ENCODE measurements at regions not wholly inside any gene's neighbourhood (a gene's known extent, or its start where the extent isn't known, plus 50 kb on each side); places are given as distances from the start of the nearest gene placed in this dataset.

GRCh38 chr10:125264757-125265578, 104.6 kb upstream of the CTBP2 start:
- Histone ChIP-seq H3K4me1 (ENCODE audit: insufficient read depth, low read length) (no peaks in the 10 kb centered on the region; the same call in 1 of the 2 replicates), H3K4me3 (ENCODE audit: low read length) (no peak overlapping the region), H3K36me3 (ENCODE audit: insufficient read depth, low read depth, low read length) (no peaks in the 10 kb centered on the region), H3K9ac (ENCODE audit: low read depth, low read length) (no peak overlapping the region), H3K27ac (ENCODE audit: low read length) (no peak overlapping the region), H3K27me3 (ENCODE audit: insufficient read depth, low read length) (no peaks in the 10 kb centered on the region), H3K9me3 (ENCODE audit: insufficient read depth, low read depth, low read length) (no peaks in the 10 kb centered on the region)

GRCh38 chr10:125264091-125264490, 103.7 kb upstream of the CTBP2 start:
- Histone ChIP-seq H3K4me3 (ENCODE audit: low read length) (no peak overlapping the region), H3K9me3 (ENCODE audit: insufficient read depth, low read depth, low read length) (no peaks in the 10 kb centered on the region), H3K27ac (ENCODE audit: low read length) (no peak overlapping the region), H3K4me1 (ENCODE audit: insufficient read depth, low read length) (no peaks in the 10 kb centered on the region; the same call in 1 of the 2 replicates), H3K27me3 (ENCODE audit: insufficient read depth, low read length) (no peaks in the 10 kb centered on the region), H3K9ac (ENCODE audit: low read depth, low read length) (no peak overlapping the region), H3K36me3 (ENCODE audit: insufficient read depth, low read depth, low read length) (no peaks in the 10 kb centered on the region)

GRCh38 chr10:125263551-125263950, 103.2 kb upstream of the CTBP2 start:
- no peak overlapping the region for H3K9ac ChIP-seq (ENCODE audit: low read depth, low read length)
- H3K27ac ChIP-seq (ENCODE audit: low read length): no peak overlapping the region
- H3K27me3 ChIP-seq (ENCODE audit: insufficient read depth, low read length): no peaks in the 10 kb centered on the region
- H3K4me1 ChIP-seq (ENCODE audit: insufficient read depth, low read length): no peaks in the 10 kb centered on the region; the same call in 1 of the 2 replicates
- no peak overlapping the region for H3K4me3 ChIP-seq (ENCODE audit: low read length)
- no peaks in the 10 kb centered on the region for H3K9me3 ChIP-seq (ENCODE audit: insufficient read depth, low read depth, low read length)
- H3K36me3 ChIP-seq (ENCODE audit: insufficient read depth, low read depth, low read length): no peaks in the 10 kb centered on the region

GRCh38 chr10:125262920-125263319, 102.6 kb upstream of the CTBP2 start:
- Histone ChIP-seq H3K4me3 (ENCODE audit: low read length) (no peak overlapping the region), H3K27me3 (ENCODE audit: insufficient read depth, low read length) (no peaks in the 10 kb centered on the region), H3K9me3 (ENCODE audit: insufficient read depth, low read depth, low read length) (no peaks in the 10 kb centered on the region), H3K9ac (ENCODE audit: low read depth, low read length) (no peak overlapping the region), H3K36me3 (ENCODE audit: insufficient read depth, low read depth, low read length) (no peaks in the 10 kb centered on the region), H3K4me1 (ENCODE audit: insufficient read depth, low read length) (peaks cover 2% of the 10 kb centered on the region; the same call in 1 of the 2 replicates), H3K27ac (ENCODE audit: low read length) (no peak overlapping the region)

GRCh38 chr10:125262409-125262808, 102.0 kb upstream of the CTBP2 start:
- peaks cover 2% of the 10 kb centered on the region; the same call in 1 of the 2 replicates for H3K4me1 ChIP-seq (ENCODE audit: insufficient read depth, low read length)
- no peaks in the 10 kb centered on the region for H3K9me3 ChIP-seq (ENCODE audit: insufficient read depth, low read depth, low read length)
- no peak overlapping the region for H3K9ac ChIP-seq (ENCODE audit: low read depth, low read length)
- no peaks in the 10 kb centered on the region for H3K27me3 ChIP-seq (ENCODE audit: insufficient read depth, low read length)
- no peak overlapping the region for H3K27ac ChIP-seq (ENCODE audit: low read length)
- H3K36me3 ChIP-seq (ENCODE audit: insufficient read depth, low read depth, low read length): no peaks in the 10 kb centered on the region
- no peak overlapping the region for H3K4me3 ChIP-seq (ENCODE audit: low read length)

GRCh38 chr10:125261491-125262186, 101.3 kb upstream of the CTBP2 start:
- Histone ChIP-seq H3K4me1 (ENCODE audit: insufficient read depth, low read length) (peaks cover 2% of the 10 kb centered on the region; the same call in 1 of the 2 replicates), H3K27ac (ENCODE audit: low read length) (no peak overlapping the region), H3K27me3 (ENCODE audit: insufficient read depth, low read length) (no peaks in the 10 kb centered on the region), H3K9ac (ENCODE audit: low read depth, low read length) (no peak overlapping the region), H3K36me3 (ENCODE audit: insufficient read depth, low read depth, low read length) (no peaks in the 10 kb centered on the region), H3K4me3 (ENCODE audit: low read length) (no peak overlapping the region), H3K9me3 (ENCODE audit: insufficient read depth, low read depth, low read length) (no peaks in the 10 kb centered on the region)

GRCh38 chr10:125260260-125260659, 99.9 kb upstream of the CTBP2 start:
- H3K36me3 ChIP-seq (ENCODE audit: insufficient read depth, low read depth, low read length): no peaks in the 10 kb centered on the region
- no peak overlapping the region for H3K4me3 ChIP-seq (ENCODE audit: low read length)
- H3K27ac ChIP-seq (ENCODE audit: low read length): no peak overlapping the region
- peaks cover 2% of the 10 kb centered on the region; the same call in 1 of the 2 replicates for H3K4me1 ChIP-seq (ENCODE audit: insufficient read depth, low read length)
- no peaks in the 10 kb centered on the region for H3K9me3 ChIP-seq (ENCODE audit: insufficient read depth, low read depth, low read length)
- H3K27me3 ChIP-seq (ENCODE audit: insufficient read depth, low read length): no peaks in the 10 kb centered on the region
- H3K9ac ChIP-seq (ENCODE audit: low read depth, low read length): no peak overlapping the region

- Histone ChIP-seq H3K9ac (ENCODE audit: low read depth, low read length) (no peak overlapping the region), H3K27ac (ENCODE audit: low read length) (no peak overlapping the region), H3K27me3 (ENCODE audit: insufficient read depth, low read length) (no peaks in the 10 kb centered on the region), H3K4me3 (ENCODE audit: low read length) (no peak overlapping the region), H3K4me1 (ENCODE audit: insufficient read depth, low read length) (peaks cover 2% of the 10 kb centered on the region; the same call in 1 of the 2 replicates), H3K36me3 (ENCODE audit: insufficient read depth, low read depth, low read length) (no peaks in the 10 kb centered on the region), H3K9me3 (ENCODE audit: insufficient read depth, low read depth, low read length) (no peaks in the 10 kb centered on the region)
Observed at GRCh38 chr10:125259651-125260050, 99.3 kb upstream of the CTBP2 start.

GRCh38 chr10:125258676-125259075, 98.3 kb upstream of the CTBP2 start:
- H3K4me3 ChIP-seq (ENCODE audit: low read length): no peak overlapping the region
- no peak overlapping the region for H3K9ac ChIP-seq (ENCODE audit: low read depth, low read length)
- no peaks in the 10 kb centered on the region for H3K36me3 ChIP-seq (ENCODE audit: insufficient read depth, low read depth, low read length)
- H3K27me3 ChIP-seq (ENCODE audit: insufficient read depth, low read length): no peaks in the 10 kb centered on the region
- H3K27ac ChIP-seq (ENCODE audit: low read length): no peak overlapping the region
- H3K9me3 ChIP-seq (ENCODE audit: insufficient read depth, low read depth, low read length): no peaks in the 10 kb centered on the region
- peaks cover 2% of the 10 kb centered on the region; the same call in 1 of the 2 replicates for H3K4me1 ChIP-seq (ENCODE audit: insufficient read depth, low read length)

- peaks cover 2% of the 10 kb centered on the region; the same call in 1 of the 2 replicates for H3K4me1 ChIP-seq (ENCODE audit: insufficient read depth, low read length)
- no peak overlapping the region for H3K27ac ChIP-seq (ENCODE audit: low read length)
- no peaks in the 10 kb centered on the region for H3K9me3 ChIP-seq (ENCODE audit: insufficient read depth, low read depth, low read length)
- H3K36me3 ChIP-seq (ENCODE audit: insufficient read depth, low read depth, low read length): no peaks in the 10 kb centered on the region
- H3K27me3 ChIP-seq (ENCODE audit: insufficient read depth, low read length): no peaks in the 10 kb centered on the region
- H3K4me3 ChIP-seq (ENCODE audit: low read length): no peak overlapping the region
- no peak overlapping the region for H3K9ac ChIP-seq (ENCODE audit: low read depth, low read length)
Observed at GRCh38 chr10:125257521-125258108, 97.3 kb upstream of the CTBP2 start.

GRCh38 chr10:125256026-125256425, 95.7 kb upstream of the CTBP2 start:
- Histone ChIP-seq H3K27ac (ENCODE audit: low read length) (no peak overlapping the region), H3K27me3 (ENCODE audit: insufficient read depth, low read length) (no peaks in the 10 kb centered on the region), H3K9ac (ENCODE audit: low read depth, low read length) (no peak overlapping the region), H3K36me3 (ENCODE audit: insufficient read depth, low read depth, low read length) (no peaks in the 10 kb centered on the region), H3K9me3 (ENCODE audit: insufficient read depth, low read depth, low read length) (no peaks in the 10 kb centered on the region; the same call in 1 of the 2 replicates), H3K4me3 (ENCODE audit: low read length) (no peak overlapping the region), H3K4me1 (ENCODE audit: insufficient read depth, low read length) (0 out of 2 replicates have a peak, but pooled peaks cover 2% of the 10 kb centered on the region)

Measured in iPS-20b (cell line).